ENCODE measurements at regions not wholly inside any gene's neighbourhood (a gene's known extent, or its start where the extent isn't known, plus 50 kb on each side); places are given as distances from the start of the nearest gene placed in this dataset.

DNA sequence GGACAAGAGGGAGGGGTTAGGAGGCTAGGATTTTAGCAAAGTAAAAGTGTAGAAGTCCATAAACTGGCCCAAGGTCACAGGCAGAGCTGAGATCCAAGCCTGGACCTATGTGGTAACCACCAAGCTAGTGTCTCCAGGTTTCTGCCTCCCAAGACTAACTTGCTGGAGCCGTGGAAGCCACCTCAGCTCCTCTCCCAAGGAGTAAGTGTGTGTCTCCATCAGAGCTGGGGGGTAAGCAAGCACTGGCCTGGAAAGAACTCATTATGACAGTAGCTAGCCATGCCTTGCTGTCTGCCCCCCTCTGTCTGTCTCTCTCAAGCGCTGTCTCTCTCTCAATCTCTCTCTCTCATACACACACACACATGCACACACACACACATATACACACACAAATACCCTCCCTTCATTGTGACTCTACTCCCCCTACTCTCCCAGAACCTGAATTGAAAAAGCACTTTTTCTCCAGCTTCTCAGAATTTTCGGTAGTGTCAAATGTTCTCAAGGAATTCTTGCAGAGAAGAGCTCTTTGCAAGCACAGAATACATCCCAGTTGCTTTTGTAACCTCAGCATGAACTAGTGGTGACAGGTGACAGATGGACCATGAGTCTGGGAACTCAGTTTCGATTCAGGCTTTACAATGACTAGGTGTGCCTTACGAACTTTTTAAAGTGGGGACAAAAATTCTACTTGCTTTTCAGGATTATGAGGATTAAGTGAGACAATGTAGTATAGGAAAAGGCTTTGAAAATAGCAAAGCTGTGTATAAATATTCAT lies 238.0 kb upstream of the FGGY start:
- no peak overlapping the region for H3K27ac ChIP-seq (ENCODE audit: insufficient read depth, low read length, poor library complexity, severe bottlenecking)
- no peak overlapping the region for H3K4me3 ChIP-seq (ENCODE audit: insufficient read depth, low read depth, low read length, poor library complexity, severe bottlenecking)
- no peaks in the 10 kb centered on the region for H3K9me3 ChIP-seq (ENCODE audit: control insufficient read depth, low read length)
- H3K36me3 ChIP-seq (ENCODE audit: control insufficient read depth, insufficient read depth, low read length): no peaks in the 10 kb centered on the region
- no peak for DNase-seq
- peaks cover 7% of the 10 kb centered on the region for H3K4me1 ChIP-seq (ENCODE audit: control insufficient read depth, insufficient read depth, low read length, poor library complexity, severe bottlenecking)
- no peaks in the 10 kb centered on the region for H3K27me3 ChIP-seq (replicated peaks; ENCODE audit: control insufficient read depth, insufficient read depth, low read length, poor library complexity, severe bottlenecking)

DNA sequence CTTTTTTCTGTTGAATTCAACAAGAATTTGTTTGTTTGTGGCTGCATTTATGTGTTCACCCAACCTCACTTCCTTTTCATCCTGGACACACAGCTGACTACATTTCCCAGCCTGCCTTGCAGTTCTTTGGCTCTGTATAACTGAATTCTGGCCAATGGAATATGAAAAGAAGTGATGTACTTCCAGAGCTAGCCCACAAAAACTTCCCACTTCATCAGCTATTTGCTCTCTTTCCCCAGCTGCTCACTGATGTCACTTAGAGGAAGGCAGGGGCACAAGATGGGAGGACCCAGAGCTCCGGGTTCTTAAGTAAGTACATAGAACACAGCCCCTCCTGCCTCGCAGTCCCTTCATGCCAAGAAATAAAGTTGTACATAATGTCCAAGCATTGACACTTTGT lies 235.0 kb upstream of the FGGY start:
- Histone ChIP-seq H3K4me3 (ENCODE audit: insufficient read depth, low read depth, low read length, poor library complexity, severe bottlenecking) (no peak overlapping the region), H3K9me3 (ENCODE audit: control insufficient read depth, low read length) (no peaks in the 10 kb centered on the region), H3K36me3 (ENCODE audit: control insufficient read depth, insufficient read depth, low read length) (no peaks in the 10 kb centered on the region), H3K4me1 (ENCODE audit: control insufficient read depth, insufficient read depth, low read length, poor library complexity, severe bottlenecking) (peaks cover 7% of the 10 kb centered on the region), H3K27ac (ENCODE audit: insufficient read depth, low read length, poor library complexity, severe bottlenecking) (no peak overlapping the region), H3K27me3 (replicated peaks; ENCODE audit: control insufficient read depth, insufficient read depth, low read length, poor library complexity, severe bottlenecking) (no peaks in the 10 kb centered on the region)
- no peak for DNase-seq

DNA sequence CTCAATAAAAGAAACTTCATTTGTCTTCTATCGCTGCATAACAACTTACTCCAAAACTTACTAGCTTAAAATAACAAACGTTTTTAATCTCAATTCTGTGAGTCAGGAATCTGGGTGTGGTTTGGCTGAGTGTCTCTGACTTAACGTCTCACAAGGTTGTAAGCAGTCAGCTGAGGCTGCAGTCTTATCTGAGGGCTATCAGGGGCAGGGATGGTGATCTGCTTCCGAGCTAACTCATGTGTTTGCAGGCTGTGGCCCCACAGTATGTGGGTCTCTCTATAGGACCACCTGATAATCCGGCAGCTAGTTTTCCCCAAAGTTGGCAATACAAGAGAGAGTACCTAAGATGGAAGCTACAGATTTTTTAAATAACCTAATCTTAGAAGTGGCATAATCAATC lies 234.2 kb upstream of the FGGY start:
- no peak for DNase-seq
- no peak overlapping the region for H3K4me3 ChIP-seq (ENCODE audit: insufficient read depth, low read depth, low read length, poor library complexity, severe bottlenecking)
- H3K9me3 ChIP-seq (ENCODE audit: control insufficient read depth, low read length): no peaks in the 10 kb centered on the region
- H3K27me3 ChIP-seq (replicated peaks; ENCODE audit: control insufficient read depth, insufficient read depth, low read length, poor library complexity, severe bottlenecking): no peaks in the 10 kb centered on the region
- H3K4me1 ChIP-seq (ENCODE audit: control insufficient read depth, insufficient read depth, low read length, poor library complexity, severe bottlenecking): peaks cover 7% of the 10 kb centered on the region
- no peak overlapping the region for H3K27ac ChIP-seq (ENCODE audit: insufficient read depth, low read length, poor library complexity, severe bottlenecking)
- H3K36me3 ChIP-seq (ENCODE audit: control insufficient read depth, insufficient read depth, low read length): no peaks in the 10 kb centered on the region

DNA sequence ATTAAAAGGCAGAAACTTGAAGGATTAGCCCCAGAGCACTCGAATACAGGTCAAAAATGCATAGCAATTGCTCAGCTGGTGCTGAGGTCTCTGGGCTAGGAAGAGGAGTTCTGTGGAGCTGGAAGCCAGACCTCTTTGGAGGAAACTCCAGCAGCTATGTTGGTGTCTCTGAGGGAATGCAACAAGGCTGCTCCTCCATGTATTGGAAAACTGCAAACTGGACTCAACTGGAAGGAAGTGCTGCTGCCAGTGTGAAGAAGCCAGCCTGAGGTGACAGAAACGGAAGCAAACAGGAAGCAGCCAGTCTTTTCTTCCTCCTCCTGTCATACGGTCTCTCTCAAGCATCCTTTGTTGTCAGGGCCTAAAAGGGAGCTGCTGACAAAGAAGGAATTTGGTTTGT lies 233.4 kb upstream of the FGGY start:
- no peak for DNase-seq
- Histone ChIP-seq H3K27ac (ENCODE audit: insufficient read depth, low read length, poor library complexity, severe bottlenecking) (no peak overlapping the region), H3K9me3 (ENCODE audit: control insufficient read depth, low read length) (no peaks in the 10 kb centered on the region), H3K4me3 (ENCODE audit: insufficient read depth, low read depth, low read length, poor library complexity, severe bottlenecking) (no peak overlapping the region), H3K4me1 (ENCODE audit: control insufficient read depth, insufficient read depth, low read length, poor library complexity, severe bottlenecking) (peaks cover 7% of the 10 kb centered on the region), H3K27me3 (replicated peaks; ENCODE audit: control insufficient read depth, insufficient read depth, low read length, poor library complexity, severe bottlenecking) (no peaks in the 10 kb centered on the region), H3K36me3 (ENCODE audit: control insufficient read depth, insufficient read depth, low read length) (no peaks in the 10 kb centered on the region)

DNA sequence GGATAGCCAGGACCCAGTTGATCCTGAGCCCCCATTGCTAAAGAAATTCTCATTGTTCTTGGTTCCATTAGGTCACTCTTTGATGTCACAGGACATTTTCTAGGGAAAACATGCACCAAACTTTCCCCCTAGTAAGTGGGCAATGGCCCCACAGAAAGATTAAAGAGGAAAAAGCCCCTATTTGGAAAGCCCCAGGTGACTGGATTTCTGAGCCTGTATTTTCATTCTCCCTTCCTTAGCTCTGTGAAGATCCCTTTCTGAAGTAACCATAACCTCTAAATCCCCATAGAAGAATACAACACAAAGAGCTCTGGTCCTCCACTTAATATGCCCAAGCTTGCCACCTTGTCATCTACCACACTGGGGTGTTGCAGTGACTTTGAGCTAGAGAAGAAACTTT lies 232.3 kb upstream of the FGGY start:
- no peak for DNase-seq
- Histone ChIP-seq H3K36me3 (ENCODE audit: control insufficient read depth, insufficient read depth, low read length) (no peaks in the 10 kb centered on the region), H3K27me3 (replicated peaks; ENCODE audit: control insufficient read depth, insufficient read depth, low read length, poor library complexity, severe bottlenecking) (no peaks in the 10 kb centered on the region), H3K4me3 (ENCODE audit: insufficient read depth, low read depth, low read length, poor library complexity, severe bottlenecking) (no peak overlapping the region), H3K4me1 (ENCODE audit: control insufficient read depth, insufficient read depth, low read length, poor library complexity, severe bottlenecking) (peaks cover 7% of the 10 kb centered on the region), H3K9me3 (ENCODE audit: control insufficient read depth, low read length) (no peaks in the 10 kb centered on the region), H3K27ac (ENCODE audit: insufficient read depth, low read length, poor library complexity, severe bottlenecking) (no peak overlapping the region)

DNA sequence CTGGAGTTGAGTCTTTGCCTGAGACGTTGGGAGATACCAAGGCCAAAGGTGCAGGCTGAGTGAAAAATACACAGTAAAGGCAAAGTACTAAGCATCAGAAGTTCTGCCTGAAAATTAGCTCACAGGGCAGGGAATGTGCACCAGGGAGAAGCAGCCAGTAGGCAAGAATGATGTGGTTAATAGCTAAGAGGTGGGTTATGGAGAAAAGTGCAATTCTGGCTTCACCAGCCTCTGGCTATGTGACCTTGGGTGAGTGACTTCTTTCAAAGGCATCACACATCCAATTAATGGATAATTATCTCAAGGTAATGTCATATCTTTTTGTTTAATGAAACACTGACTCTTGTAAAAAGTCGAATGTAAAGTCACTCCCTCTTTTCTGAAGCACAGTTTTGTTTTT lies 230.7 kb upstream of the FGGY start:
- H3K4me1 ChIP-seq (ENCODE audit: control insufficient read depth, insufficient read depth, low read length, poor library complexity, severe bottlenecking): peaks cover 12% of the 10 kb centered on the region
- H3K27me3 ChIP-seq (replicated peaks; ENCODE audit: control insufficient read depth, insufficient read depth, low read length, poor library complexity, severe bottlenecking): no peaks in the 10 kb centered on the region
- H3K4me3 ChIP-seq (ENCODE audit: insufficient read depth, low read depth, low read length, poor library complexity, severe bottlenecking): no peak overlapping the region
- H3K9me3 ChIP-seq (ENCODE audit: control insufficient read depth, low read length): no peaks in the 10 kb centered on the region
- DNase-seq: no peak
- H3K36me3 ChIP-seq (ENCODE audit: control insufficient read depth, insufficient read depth, low read length): no peaks in the 10 kb centered on the region
- H3K27ac ChIP-seq (ENCODE audit: insufficient read depth, low read length, poor library complexity, severe bottlenecking): no peak overlapping the region

DNA sequence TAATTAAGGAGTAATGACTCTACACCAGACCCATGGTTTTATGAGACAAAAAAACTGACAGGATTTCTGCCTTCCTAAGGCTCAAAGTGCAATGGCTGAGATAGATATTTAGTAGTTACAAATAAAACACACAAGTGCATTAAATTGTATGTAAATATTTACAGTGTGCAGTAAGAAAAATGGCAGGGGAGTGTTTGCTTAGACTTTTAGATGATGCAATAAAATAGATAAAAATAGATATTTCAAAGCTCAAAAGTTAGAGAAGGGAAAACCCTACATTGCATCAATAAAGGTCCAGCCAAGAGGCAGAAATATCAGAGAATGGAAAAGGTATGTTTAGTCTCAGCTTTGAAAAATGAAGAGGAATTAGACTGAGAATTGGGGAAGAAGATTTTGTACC lies 226.3 kb upstream of the FGGY start:
- H3K4me3 ChIP-seq (ENCODE audit: insufficient read depth, low read depth, low read length, poor library complexity, severe bottlenecking): no peak overlapping the region
- H3K36me3 ChIP-seq (ENCODE audit: control insufficient read depth, insufficient read depth, low read length): no peaks in the 10 kb centered on the region
- H3K27me3 ChIP-seq (replicated peaks; ENCODE audit: control insufficient read depth, insufficient read depth, low read length, poor library complexity, severe bottlenecking): no peaks in the 10 kb centered on the region
- no peak for DNase-seq
- H3K4me1 ChIP-seq (ENCODE audit: control insufficient read depth, insufficient read depth, low read length, poor library complexity, severe bottlenecking): peaks cover 16% of the 10 kb centered on the region
- no peak overlapping the region for H3K27ac ChIP-seq (ENCODE audit: insufficient read depth, low read length, poor library complexity, severe bottlenecking)
- H3K9me3 ChIP-seq (ENCODE audit: control insufficient read depth, low read length): no peaks in the 10 kb centered on the region

DNA sequence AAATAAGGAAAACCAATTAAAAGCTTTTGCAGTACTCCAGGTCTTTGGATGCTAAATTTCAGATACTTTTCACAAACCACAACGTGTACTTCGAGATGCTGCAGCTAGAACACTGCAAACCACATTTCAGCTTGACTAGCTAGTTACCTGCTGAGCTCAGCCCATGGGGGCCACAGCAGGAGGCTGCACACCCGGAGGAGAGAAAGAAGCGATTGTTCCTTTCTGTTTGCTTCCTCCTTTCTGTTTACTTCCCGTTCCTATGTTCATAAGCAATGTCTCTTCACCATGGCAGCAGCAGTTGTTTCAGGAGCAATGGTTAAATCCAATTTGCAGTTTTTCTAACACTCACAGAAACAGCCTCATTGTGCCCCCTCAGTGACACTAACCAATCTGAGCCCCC lies 225.6 kb upstream of the FGGY start:
- H3K4me3 ChIP-seq (ENCODE audit: insufficient read depth, low read depth, low read length, poor library complexity, severe bottlenecking): peak overlapping the region; percentile 20

DNA sequence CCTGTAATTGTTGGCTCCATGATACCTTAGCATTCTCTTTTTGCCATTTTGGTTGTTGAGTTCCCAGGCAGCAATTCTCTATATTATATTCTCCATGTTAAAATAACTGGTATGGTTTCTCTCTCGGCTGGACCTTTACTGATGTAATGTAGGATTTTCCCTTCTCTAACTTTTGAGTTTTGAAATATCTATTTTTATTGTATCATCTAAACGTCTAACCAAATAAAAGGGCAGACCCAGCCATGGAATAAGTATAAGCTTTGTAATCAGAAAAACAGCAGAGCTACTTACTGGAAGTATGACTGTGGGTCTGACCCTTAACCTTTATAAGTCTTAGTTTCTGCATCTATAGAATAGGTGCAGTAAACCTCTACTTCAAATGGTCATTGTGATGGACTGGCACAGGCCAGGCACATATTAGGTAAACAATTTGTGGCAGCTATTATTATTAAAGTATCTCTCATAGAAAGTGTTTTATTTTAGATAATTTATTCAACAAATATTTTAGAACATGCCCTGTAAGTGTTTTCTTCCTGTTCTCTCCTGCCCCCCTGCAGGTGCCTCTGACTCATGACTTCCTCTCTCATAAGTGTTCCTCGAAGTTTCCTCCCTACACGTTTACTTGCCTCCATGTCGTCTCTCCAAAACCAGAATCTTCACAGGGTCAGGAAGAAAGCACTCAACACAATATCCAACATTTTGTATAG lies 224.9 kb upstream of the FGGY start:
- H3K36me3 ChIP-seq (ENCODE audit: control insufficient read depth, insufficient read depth, low read length): no peaks in the 10 kb centered on the region
- H3K4me1 ChIP-seq (ENCODE audit: control insufficient read depth, insufficient read depth, low read length, poor library complexity, severe bottlenecking): peaks cover 16% of the 10 kb centered on the region
- no peaks in the 10 kb centered on the region for H3K9me3 ChIP-seq (ENCODE audit: control insufficient read depth, low read length)
- DNase-seq: no peak
- no peaks in the 10 kb centered on the region for H3K27me3 ChIP-seq (replicated peaks; ENCODE audit: control insufficient read depth, insufficient read depth, low read length, poor library complexity, severe bottlenecking)
- no peak overlapping the region for H3K4me3 ChIP-seq (ENCODE audit: insufficient read depth, low read depth, low read length, poor library complexity, severe bottlenecking)
- no peak overlapping the region for H3K27ac ChIP-seq (ENCODE audit: insufficient read depth, low read length, poor library complexity, severe bottlenecking)

More for the DNA sequence above, 225.6 kb upstream of the FGGY start:
- Histone ChIP-seq H3K36me3 (ENCODE audit: control insufficient read depth, insufficient read depth, low read length) (no peaks in the 10 kb centered on the region), H3K27ac (ENCODE audit: insufficient read depth, low read length, poor library complexity, severe bottlenecking) (no peak overlapping the region), H3K27me3 (replicated peaks; ENCODE audit: control insufficient read depth, insufficient read depth, low read length, poor library complexity, severe bottlenecking) (no peaks in the 10 kb centered on the region), H3K4me1 (ENCODE audit: control insufficient read depth, insufficient read depth, low read length, poor library complexity, severe bottlenecking) (peaks cover 16% of the 10 kb centered on the region), H3K9me3 (ENCODE audit: control insufficient read depth, low read length) (no peaks in the 10 kb centered on the region)
- no peak for DNase-seq

DNA sequence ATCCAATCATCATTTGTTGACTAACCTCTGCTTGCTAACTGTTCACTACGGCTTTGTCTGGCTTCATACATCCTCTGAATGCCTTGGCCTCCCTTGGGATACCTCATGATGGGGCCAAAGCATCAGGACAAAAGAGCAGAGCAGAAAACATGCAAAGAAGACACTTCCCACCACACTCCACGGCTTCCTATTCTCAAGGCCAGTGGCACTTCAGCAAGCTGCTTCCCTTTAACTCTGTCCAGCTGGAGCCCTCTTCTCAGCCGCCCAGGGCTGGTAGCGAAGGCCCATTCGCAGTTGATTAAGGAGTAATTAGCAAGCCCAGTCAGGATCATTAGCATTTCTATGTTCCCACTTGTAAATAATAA lies 224.3 kb upstream of the FGGY start:
- H3K27me3 ChIP-seq (replicated peaks; ENCODE audit: control insufficient read depth, insufficient read depth, low read length, poor library complexity, severe bottlenecking): no peaks in the 10 kb centered on the region
- H3K9me3 ChIP-seq (ENCODE audit: control insufficient read depth, low read length): no peaks in the 10 kb centered on the region
- H3K36me3 ChIP-seq (ENCODE audit: control insufficient read depth, insufficient read depth, low read length): no peaks in the 10 kb centered on the region
- no peak overlapping the region for H3K27ac ChIP-seq (ENCODE audit: insufficient read depth, low read length, poor library complexity, severe bottlenecking)
- no peak overlapping the region for H3K4me3 ChIP-seq (ENCODE audit: insufficient read depth, low read depth, low read length, poor library complexity, severe bottlenecking)
- peaks cover 16% of the 10 kb centered on the region for H3K4me1 ChIP-seq (ENCODE audit: control insufficient read depth, insufficient read depth, low read length, poor library complexity, severe bottlenecking)
- DNase-seq: no peak
